HG02884 (cell line): ENCODE measurements at regions not wholly inside any gene's neighbourhood (a gene's known extent, or its start where the extent isn't known, plus 50 kb on each side); places are given as distances from the start of the nearest gene placed in this dataset.

Source experiments
- ATAC-seq: cut with Tn5 transposase; IDR thresholded peaks from one replicate; pipeline ENCODE4 v1.9.1; 2021; ENCODE audit warnings: mild to moderate bottlenecking, moderate library complexity; ENCODE audit not compliant: unreplicated experiment

DNA sequence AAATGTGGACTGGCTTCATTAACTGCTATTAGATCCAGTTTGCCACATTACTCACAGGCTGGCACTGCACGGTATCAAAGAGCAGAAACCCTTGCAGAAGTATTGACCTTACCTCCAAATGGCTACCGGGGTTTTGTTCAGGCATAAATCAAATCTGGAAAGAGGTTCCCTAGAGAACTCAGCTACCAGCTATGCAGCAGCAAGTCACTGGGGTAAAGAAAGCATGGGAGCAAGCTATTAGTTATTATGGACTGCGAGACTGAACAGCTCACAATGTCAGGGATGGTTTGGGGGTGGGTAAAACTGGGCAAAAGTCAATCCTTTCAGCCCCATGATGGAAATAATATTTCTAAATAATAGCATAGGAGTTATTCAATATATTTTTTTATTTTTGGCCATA lies 128.1 kb downstream of the FANCF start:
- no peak for ATAC-seq

DNA sequence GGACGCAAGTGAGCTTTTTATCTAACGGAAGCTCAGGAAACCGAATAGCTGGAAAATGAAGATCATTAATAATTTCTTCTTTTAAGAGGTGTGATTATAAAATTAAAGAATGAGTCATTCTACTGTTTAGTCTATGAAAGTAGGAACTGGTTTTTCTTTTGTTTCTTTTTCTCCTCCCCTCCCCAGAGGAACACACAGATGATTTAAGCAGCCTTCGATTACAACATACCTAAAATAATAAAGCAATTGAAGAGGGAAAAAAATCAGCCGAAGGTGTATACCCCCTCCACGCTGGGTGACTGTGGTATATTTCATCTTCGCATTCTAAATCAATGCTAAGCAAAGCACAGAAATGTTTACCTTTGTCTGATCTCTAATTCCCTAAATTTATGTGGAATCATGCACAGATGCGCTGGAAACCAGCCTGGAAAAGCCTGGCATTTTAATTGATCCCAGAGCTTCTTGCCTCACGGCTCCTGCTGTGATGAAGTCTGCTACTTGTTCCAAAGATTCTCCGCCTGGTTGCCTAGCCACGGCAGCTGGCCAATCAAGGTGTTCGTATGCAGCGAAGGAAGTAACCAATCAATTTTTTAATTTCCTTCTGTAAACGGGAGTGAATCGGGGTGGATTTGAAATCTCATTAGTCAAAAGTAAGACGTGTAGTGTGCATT lies 133.9 kb downstream of the FANCF start:
- no peak for ATAC-seq

DNA sequence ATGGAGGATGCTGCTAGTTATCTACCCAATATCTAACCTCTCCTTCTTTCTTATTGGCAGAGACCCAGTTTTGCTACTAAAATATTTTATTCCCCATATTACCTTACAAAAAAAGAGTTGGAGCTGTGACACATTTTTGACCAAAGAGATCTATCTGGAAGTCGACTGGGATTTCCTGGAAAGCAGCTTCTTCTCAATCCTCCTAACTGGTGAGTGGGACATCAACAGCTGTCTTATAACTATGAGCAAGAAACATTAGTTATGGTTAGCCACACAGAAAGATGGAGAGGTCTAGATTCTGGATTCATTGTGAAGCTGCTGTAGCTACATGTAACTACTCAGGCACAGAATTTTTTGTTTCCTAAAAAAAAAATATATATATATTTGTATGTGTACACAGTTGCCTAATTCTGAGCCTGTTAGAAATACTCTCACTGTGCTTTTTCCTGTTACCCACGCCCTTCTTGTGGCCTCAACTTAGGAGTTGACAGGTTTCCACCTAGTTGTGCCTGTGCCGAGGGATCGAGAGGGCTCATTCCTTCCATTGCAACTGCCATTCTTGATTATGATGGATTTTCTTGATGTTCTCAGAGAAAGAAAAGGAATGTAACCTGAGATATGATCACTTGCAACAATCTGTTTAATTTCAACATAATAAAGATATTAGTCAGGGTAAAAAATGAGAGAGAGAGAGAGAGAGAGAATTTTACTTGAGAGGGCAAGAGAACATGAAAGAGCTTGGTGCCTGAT lies 142.0 kb downstream of the SLC17A6 start:
- no peak for ATAC-seq

DNA sequence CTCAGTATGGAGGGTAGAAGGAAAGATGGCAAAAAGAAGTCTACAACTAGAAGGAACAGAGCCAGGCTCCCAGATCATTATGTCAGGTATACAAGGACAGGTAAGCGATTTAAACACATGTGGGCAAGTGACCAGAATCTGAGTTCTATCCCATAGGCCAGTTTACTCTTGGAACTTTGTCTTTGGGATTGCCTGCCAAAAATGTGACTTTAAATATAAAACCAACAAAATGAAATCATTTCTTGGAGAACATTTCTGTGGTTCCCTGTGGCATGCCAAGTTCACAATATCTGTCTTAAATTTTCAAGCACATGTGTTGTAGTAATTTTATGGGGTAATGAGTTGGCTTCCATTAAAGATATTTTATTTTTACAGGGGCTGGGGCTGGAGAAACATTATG lies 141.0 kb downstream of the SLC17A6 start:
- no peak for ATAC-seq

DNA sequence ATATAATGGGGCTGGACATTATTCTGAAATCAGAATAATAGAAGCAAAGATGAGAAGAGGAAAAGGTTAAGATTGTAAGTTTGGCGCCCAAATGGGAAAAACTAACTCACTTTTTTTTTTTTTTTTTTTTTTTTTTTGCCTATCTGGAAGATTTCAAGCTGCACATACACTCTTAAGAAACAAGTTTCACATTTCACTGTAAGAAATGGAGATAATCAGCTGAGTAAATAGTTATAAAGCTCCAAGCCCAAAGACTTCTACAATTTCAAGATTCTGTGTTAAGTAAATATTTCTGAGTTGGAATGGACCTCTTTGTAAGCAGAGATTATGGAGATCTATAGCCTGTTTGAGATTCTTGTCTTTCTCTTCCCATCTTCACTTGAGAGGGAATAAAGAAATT lies 140.0 kb downstream of the SLC17A6 start:
- ATAC-seq, result no peak

DNA sequence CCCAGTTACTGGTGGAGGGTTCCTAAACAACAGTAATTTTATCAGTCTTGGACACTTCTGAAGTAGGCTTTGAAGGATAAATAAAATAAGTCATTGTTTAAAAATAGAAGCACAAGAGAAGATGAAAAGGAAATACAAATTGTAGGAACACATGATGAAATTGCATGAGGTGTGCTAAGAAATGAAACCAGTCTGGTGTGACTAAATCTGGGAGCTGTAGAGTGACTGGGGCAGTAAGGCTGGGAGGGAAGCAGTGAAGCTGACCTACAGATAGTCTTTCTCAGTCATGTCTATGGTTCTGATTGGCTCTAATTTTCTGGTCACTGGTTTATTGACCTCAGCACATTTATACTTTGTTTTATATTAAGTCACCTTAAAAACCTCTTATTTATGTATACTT lies 139.1 kb downstream of the SLC17A6 start:
- no peak for ATAC-seq

DNA sequence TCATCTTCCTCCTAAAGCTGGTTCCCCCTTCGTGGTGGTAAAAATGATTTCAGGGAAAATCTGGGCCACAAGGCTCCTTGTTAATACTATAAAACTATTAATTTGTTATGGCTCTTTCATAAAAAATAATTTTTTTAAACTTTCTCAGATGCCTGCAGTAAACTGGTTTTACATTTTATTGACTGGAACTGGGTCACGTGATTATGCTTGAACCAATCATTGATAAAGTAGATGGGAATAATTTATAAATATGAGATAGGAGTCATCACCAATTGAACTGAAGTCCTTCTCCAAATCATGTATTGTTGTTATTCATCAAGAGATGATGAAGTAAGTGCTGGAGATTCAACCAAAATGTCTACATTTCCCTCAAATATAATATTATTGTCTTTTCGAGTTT lies 138.4 kb downstream of the SLC17A6 start:
- ATAC-seq, result no peak

DNA sequence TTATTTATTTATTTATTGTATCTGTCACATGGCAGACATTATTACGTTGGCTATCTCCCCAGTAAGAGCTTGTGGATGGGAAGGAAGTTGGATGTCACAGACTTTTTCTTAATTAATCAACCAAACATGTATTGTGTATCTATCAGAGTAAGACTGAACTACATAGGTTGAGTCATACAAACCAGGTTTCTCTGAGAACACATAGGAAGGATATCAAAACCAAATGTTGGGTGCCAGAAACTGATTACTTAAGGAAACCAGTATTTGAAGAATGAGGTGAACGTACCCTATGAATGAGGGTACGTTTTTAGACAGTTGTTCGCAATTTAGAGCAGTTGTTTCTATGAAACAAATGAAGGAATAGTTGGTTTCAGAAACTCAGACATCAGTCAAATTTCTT lies 136.4 kb downstream of the SLC17A6 start:
- no peak for ATAC-seq

DNA sequence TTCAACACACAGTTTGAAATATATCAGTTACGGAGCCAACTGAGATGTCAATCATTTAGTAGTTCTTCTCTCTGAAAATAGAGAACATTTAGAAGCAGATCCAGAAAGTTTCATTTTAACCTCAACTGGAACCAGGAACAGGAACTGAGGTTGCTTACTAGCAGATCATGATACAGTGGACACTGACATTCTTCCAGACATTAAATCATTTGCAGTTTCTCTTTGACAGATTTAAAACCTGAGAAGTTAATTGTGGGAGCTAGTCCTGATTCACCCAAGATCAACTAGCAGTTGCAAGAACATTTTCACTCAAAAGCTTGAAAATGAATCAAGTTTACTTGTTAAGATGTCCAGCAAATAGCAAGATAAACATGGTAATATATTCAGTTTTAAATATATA lies 135.4 kb downstream of the SLC17A6 start:
- no peak for ATAC-seq

DNA sequence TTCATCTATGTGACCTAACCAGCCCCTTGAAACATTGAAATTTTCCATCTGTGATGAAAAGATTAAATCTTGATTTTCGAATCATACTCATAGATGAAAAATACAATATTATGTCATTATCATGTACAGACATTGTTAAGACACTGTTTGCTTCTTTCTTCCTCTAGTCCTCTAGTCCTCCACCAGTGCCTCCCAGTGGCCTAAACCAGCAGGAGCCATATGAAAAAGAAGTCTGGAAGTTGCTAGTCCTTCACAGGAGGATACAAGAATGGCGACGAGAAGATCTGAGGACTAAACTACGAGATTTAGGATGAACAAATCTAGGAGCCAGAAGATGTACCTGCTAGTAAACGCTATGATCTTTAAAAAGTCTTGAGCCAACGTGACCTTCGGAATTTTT lies 134.1 kb downstream of the SLC17A6 start:
- ATAC-seq, result no peak

DNA sequence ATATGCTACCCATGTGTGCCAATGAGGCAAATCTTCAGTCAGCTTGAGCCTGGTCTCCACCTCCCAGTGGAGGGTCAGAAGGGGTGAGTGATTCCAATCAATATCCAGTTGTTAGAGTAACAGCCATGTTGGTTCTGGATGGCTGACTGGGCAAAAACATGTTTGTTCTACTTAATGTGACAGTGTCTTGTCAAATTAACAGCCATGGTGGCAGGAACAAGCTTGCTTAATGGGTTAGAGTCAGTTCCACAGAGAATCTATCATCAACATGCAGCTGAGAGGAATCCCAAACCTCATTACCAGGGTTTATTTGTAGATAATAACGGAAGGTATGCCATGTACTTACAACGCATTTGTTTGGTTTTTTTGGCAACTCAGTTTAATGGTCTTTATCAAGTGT lies 133.2 kb downstream of the SLC17A6 start:
- ATAC-seq, result no peak

DNA sequence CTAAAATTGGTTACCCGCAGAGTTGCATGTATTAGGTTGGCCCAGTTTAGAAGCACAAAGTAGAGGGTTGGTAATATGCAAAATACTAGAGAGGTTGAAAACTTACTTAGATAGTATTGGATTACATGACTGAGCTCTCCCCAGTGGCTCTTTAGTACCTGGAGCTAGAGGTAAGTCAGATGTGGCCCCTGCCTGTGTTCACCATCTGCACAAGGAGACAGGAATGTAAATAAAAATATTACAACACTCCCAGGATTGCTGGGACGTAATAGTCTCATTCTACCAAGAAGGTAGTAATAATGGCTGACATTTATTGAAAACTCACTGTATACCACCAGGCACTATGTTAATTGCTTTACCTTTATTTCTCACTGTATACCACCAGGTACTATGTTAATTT lies 129.6 kb downstream of the SLC17A6 start:
- ATAC-seq, result no peak

DNA sequence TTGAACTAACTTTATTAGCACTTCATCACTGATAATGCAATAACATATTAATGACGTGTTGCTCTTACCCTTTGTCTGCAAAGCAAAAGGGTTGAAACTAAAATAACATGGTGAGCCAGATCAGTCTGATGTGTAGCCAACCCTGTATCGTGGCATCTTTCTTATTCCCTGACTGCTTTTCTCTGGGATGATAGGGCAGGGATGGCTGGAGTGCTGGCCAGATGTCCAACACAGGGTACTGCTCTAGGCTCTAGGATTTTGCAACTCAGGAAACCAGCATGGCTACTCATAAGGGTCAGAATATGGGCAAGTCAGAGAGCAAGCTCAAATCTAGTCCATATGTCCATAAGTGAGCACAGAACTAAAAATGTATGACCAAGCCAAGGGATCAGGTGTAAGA lies 129.1 kb downstream of the SLC17A6 start:
- no peak for ATAC-seq

DNA sequence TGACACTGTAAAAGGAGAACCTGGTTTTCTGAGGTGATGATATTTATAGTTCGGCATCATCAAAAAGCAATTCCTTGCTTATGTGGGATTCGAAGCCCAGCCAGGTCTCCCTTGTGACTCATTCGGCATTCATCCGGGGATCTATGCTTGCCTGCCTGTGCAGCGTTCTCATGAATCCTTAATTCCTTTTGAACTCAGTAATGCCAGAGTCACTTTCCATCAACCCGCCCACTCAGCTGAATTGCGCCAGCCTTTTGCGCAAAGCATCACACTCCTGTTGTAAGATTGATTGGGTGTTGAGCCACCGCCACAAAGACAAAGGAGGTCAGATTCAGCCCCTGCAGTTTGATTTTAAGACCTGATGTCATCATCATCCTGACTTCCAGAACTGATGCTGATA lies 128.6 kb downstream of the SLC17A6 start:
- no peak for ATAC-seq

DNA sequence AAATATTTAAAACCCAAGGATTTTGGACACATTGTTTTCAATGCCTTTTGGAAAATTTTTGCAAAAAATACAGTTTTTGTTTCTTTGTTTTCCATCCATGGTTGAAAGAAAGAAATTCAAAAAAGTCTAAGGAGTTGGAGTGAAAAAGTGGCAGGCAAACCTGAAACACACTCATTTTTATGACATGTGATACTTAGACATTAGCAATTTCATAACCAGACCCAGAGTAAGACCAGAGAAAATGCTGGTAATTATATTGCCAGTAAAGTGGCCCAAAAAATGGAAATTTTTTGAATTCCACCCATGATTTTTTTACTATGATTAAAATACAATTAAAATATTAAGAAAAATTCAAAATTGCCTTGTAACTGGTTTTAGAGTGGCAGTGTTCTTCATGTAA lies 128.2 kb downstream of the SLC17A6 start:
- no peak for ATAC-seq

DNA sequence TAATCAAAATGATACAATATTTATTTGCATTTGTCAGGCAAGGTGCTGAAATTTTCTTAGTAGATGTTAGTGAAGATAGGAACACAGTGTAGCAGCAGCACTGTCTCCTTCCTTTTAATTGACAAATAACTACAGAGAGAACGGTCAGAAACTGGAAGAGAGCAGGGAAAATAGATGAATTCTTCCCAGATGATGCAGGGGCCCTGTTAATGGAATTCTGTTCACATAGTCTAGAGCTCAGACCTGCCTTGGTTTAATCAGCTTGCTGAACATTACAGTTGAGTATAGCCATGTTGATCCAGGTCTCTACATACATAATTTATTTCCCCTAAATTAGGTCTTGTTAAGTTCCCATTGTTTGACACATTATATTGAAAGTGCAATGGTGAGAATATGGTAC lies 127.4 kb downstream of the SLC17A6 start:
- ATAC-seq, result no peak

DNA sequence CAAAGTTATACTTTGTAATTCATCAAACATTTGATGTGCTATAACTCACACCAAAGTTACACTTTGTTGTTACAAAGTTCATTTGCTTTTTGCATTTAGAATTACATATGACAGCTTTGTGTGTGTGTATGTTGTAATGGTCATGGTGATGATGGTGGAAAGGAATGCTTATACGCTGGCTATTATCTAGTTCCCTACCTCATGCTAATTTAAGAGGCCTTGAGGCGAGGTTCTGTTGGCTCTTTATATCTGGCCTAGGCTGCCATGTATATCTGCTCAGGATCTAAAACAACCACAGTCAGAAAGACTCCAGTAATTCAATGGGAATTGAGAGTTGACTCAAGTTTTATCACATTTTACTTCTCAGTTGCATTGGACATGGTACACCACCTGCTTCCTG lies 123.4 kb downstream of the SLC17A6 start:
- no peak for ATAC-seq

DNA sequence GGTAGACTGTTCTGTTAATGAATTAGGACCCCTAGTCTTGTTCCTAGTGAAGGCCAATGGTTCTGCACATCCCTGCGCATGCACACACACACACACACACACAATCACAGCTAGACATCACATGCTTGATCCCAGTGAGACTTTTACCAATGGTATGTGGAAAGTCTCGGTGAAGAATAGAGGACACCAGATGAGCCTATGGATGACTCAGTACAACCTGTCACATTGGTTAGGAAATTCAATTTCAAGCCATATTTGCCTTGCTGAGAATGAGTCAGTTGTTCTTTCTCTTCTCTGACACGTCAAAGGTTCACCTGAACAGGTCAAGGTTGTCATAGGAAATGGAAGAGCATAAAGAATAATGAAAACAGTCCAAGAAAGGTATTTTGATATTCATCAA lies 122.0 kb downstream of the SLC17A6 start:
- no peak for ATAC-seq

DNA sequence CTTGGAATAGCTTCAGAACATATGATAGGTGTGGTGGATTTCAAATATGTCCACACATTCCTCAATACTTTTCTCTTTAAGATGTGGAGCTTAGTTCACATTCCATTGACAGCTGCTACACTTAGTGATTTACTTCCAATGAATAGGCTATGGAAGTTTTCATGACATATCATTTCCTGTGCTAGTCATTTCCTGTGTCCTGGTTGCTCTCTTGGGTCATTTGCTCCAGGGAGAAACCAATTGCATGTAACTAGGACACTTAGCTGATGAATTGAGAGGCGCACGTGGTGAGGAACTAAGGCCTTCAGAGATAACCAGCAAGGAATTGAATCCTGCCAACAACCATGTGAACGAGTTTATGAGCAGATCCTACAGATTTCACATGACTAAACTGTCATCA lies 120.9 kb downstream of the SLC17A6 start:
- no peak for ATAC-seq

DNA sequence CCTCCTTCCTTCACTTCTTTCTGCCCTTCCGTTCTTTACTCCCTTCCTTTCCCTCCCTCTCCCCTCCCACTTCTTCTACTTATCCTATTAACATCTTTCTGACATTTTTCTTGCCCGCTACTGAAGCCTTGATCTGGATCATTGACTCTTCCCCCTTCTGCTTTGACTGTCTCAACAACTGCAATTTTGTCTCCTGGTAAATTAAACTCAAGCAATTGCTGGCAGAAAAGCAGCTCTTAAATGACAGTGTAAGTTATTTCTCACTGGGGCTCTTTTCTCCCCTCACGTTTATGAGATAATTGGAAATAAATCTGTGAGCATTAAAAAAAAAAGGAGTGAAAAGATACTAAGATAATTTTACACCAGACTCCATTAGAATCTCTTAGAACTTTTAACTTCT lies 120.0 kb downstream of the SLC17A6 start:
- ATAC-seq, result no peak

DNA sequence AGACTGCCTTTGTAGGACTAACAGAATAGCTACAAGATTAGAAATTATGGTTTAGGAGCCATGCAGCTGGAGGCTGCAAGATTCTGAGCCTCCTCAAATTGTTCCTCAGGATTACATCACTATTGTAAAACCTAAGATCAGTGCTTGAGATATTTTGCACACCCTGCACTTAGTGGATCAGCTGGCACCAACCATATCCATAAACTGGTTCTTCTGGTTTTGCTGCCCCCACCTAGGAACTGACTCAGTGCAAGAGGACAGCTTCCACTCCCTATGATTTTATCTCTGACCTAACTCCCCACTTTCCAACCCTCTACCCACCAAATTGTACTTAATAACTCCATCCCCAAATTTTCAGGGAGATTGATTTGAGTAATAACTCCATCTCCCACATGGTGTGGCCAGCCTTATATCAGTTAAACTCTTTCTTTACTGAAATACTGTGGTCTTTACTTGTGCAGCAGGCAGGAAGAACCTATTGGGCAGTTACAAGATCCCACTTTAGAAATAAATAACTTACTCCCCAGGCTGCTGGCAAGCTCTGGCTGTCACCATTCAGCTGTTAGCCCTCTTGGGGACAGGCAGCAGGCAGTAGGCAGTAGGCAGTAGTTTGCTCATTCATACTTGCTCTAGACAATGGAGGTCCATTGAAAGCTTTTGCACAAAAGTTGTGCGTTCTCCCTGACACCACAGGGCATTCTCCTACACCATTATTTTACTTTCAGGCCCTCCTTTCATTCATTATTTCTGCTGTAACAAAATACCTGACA lies 119.0 kb downstream of the SLC17A6 start:
- no peak for ATAC-seq

DNA sequence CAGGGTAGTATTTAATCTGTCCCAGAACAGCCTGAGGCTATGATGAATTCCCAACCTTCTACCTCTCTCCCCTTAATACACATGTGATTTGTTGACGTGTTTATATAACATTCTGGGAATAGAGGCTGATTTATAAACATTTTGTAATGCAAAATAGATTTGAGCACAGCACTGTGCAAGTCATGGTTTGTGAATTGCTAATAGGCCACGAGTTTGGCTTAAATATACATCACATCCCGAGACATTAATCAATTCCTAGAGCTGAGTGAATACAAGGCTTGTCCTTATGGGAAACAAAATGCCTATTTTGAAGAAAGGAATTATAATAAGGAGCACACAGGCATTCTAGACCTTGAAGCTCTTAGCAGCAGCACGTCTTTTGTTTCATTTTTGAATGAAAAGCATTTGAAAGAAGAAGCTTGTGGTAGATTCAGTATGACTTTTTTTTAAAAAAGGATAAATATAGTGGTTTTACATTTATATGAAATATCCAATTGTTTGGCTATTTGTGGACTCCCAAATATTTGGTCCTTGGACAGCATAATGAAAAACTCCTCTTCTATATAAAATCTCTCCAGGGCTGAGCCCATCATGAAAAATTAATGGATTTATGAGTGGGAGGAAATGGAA lies 116.4 kb downstream of the SLC17A6 start:
- ATAC-seq, result no peak
